GM21360 (cell line): ENCODE measurements at regions not wholly inside any gene's neighbourhood (a gene's known extent, or its start where the extent isn't known, plus 50 kb on each side); places are given as distances from the start of the nearest gene placed in this dataset.
"Not testable (repeated sequence)": the region's sequence is repeated elsewhere in the genome, so short reads cannot be mapped to it uniquely, and the experiment has no call there.

ENCODE experiments used
- ATAC-seq: cut with Tn5 transposase; IDR thresholded peaks from one replicate; pipeline ENCODE4 v1.9.1; 2021; ENCODE audit warnings: mild to moderate bottlenecking, moderate library complexity; ENCODE audit not compliant: unreplicated experiment

GRCh38 chr6:15016813-15017212 is 229.1 kb upstream of the JARID2 start:
- no peak for ATAC-seq

- no peak for ATAC-seq
These were observed 228.6 kb upstream of the JARID2 start for GRCh38 chr6:15017261-15017660.

- ATAC-seq: no peak
These were observed 228.1 kb upstream of the JARID2 start for GRCh38 chr6:15017803-15018202.

- ATAC-seq: no peak
These were observed 225.6 kb upstream of the JARID2 start for GRCh38 chr6:15020119-15020770.

GRCh38 chr6:15021074-15021473 is 224.8 kb upstream of the JARID2 start:
- no peak for ATAC-seq

- not testable (repeated sequence) for ATAC-seq
These were observed 222.9 kb upstream of the JARID2 start for GRCh38 chr6:15023018-15023417.

- ATAC-seq: peak; percentile 89
These were observed 222.4 kb upstream of the JARID2 start for GRCh38 chr6:15023448-15023847.

- no peak for ATAC-seq
These were observed 220.4 kb upstream of the JARID2 start for GRCh38 chr6:15025446-15025845.

- ATAC-seq: no peak
These were observed 219.0 kb upstream of the JARID2 start for GRCh38 chr6:15026832-15027231.

GRCh38 chr6:15027472-15027871 is 218.4 kb upstream of the JARID2 start:
- no peak for ATAC-seq

- no peak for ATAC-seq
These were observed 213.9 kb upstream of the JARID2 start for GRCh38 chr6:15032015-15032414.

- no peak for ATAC-seq
These were observed 212.0 kb upstream of the JARID2 start for GRCh38 chr6:15033850-15034203.

- no peak for ATAC-seq
These were observed 209.1 kb upstream of the JARID2 start for GRCh38 chr6:15036690-15037245.

GRCh38 chr6:15037253-15037652 is 208.6 kb upstream of the JARID2 start:
- no peak for ATAC-seq

- ATAC-seq: no peak
These were observed 207.7 kb upstream of the JARID2 start for GRCh38 chr6:15038013-15038791.

- ATAC-seq: no peak
These were observed 206.7 kb upstream of the JARID2 start for GRCh38 chr6:15039136-15039535.

GRCh38 chr6:15042938-15043337 is 202.9 kb upstream of the JARID2 start:
- no peak for ATAC-seq

- no peak for ATAC-seq
These were observed 201.6 kb upstream of the JARID2 start for GRCh38 chr6:15044146-15044882.

GRCh38 chr6:15044948-15045347 is 200.9 kb upstream of the JARID2 start:
- no peak for ATAC-seq

GRCh38 chr6:15046751-15047150 is 199.1 kb upstream of the JARID2 start:
- ATAC-seq: no peak

- no peak for ATAC-seq
These were observed 197.5 kb upstream of the JARID2 start for GRCh38 chr6:15048367-15048766.
